Transverse colon (tissue), 4 donors: ENCODE measurements at regions not wholly inside any gene's neighbourhood (a gene's known extent, or its start where the extent isn't known, plus 50 kb on each side); places are given as distances from the start of the nearest gene placed in this dataset.

Experiments
- CTCF ChIP-seq, 5 experiments: fragments of 200-600 bp in 3 of 5; fragments of 450-650 bp in 2 of 5; sonication (generic) in 3 of 5; IDR thresholded peaks; 1 replicate in 2 of 5; 2 replicates in 3 of 5; pipeline ENCODE4 v1.5.1; 2016 to 2017; ENCODE audit warnings: antibody characterized with exemption in 5 of 5, inconsistent platforms in 3 of 5, mild to moderate bottlenecking in 2 of 5, moderate library complexity in 1 of 5
- EP300 ChIP-seq: sonication (generic); formaldehyde crosslinking; IDR thresholded peaks from one replicate; pipeline ENCODE4 v1.6.1; 2017; ENCODE audit warnings: antibody characterized with exemption, low read depth
- POLR2AphosphoS5 ChIP-seq, 3 donors: sonication (generic); formaldehyde crosslinking; IDR thresholded peaks; one replicate each; pipeline ENCODE4 v1.6.1; 2016; ENCODE audit warnings: antibody characterized with exemption in 3 of 3

- TF ChIP-seq EP300 (no peak), CTCF (IDR thresholded peaks at IDR 0.05) (no peak), POLR2AphosphoS5 (IDR thresholded peaks at IDR 0.05) (no peak)
Observed at GRCh38 chr3:103421460-103421859, 986.6 kb downstream of the ZPLD1 start.
